ENCODE measurements at regions not wholly inside any gene's neighbourhood (a gene's known extent, or its start where the extent isn't known, plus 50 kb on each side); places are given as distances from the start of the nearest gene placed in this dataset.
A peak's percentile ranks its signal among the peaks of the same experiment; 100 is the strongest.

DNA sequence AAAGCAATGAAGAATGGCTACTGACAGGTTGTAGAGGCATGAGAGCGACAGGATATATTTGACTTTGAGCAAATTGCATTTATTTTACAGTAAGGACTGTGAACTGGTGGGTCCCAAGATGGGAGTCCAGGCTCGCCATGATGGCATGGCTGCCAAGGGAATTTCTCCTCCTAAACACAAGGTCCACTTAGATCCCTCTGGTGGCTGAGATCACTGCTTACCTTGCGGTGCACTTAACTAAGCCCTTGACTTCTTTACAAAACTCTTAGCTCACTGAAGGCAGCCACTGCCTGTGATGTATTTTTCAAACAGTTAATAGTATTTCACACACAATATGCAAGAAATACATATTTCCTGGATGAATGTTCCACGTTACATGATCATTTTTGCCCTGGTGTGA lies 50.3 kb upstream of the SORBS2 start:
- H3K4me1 Mint-ChIP-seq: peaks cover 0 to 2% (median 0%) of the 10 kb centered on the region in 3 donors
- H3K27me3 Mint-ChIP-seq: peaks cover 9% of the 10 kb centered on the region
- no peak overlapping the region for H3K27ac Mint-ChIP-seq
- H3K9me3 Mint-ChIP-seq: peaks cover 0 to 6% (median 2%) of the 10 kb centered on the region in 3 donors
- no peak overlapping the region for H3K4me3 Mint-ChIP-seq
- H3K36me3 Mint-ChIP-seq: no peaks in the 10 kb centered on the region

DNA sequence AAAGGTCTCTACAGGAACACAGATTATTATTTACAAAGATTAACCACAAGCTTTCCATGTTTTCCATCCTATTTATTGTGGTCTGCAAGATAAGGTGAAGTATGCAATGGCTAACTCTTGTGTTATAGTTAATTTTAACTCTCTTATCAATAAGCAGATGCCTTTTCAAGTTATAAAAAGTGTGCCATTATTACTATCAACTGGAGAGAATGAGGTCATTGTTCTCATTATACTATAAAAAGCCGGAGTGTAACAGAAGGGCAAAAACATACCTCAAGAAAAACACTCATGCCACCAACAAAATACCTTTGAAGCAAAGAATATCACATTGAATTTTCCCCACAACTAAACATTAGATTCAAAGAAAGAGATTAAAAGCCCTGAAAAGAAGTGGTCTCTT lies 52.0 kb upstream of the SORBS2 start:
- no peaks in the 10 kb centered on the region for H3K36me3 Mint-ChIP-seq
- H3K9me3 Mint-ChIP-seq: no peaks in the 10 kb centered on the region
- H3K27me3 Mint-ChIP-seq: peaks cover 9% of the 10 kb centered on the region
- H3K27ac Mint-ChIP-seq: no peak overlapping the region
- H3K4me1 Mint-ChIP-seq: peaks cover 0 to 4% (median 0%) of the 10 kb centered on the region in 3 donors
- H3K4me3 Mint-ChIP-seq: no peak overlapping the region

DNA sequence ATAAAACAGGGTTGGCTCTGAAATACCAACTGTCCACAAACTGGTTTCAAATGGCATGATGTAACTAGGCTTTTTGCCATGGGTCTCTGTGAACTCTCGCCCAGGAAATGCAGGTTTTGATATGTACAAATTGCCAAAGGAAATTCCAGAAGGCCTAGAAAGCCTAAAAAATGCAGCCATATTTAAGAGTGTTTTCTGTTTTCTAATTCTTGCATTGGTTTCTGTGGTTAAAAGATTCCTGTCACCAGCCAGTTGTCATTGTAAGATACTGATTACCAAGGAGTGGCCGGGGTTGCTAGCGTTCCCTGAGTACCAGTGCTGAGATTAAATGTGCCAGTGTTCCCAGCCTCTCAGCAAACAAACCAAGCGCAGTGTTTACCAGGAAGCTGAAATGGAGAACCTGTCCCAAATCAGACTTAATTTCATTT lies 53.9 kb upstream of the SORBS2 start:
- no peaks in the 10 kb centered on the region for H3K9me3 Mint-ChIP-seq
- peaks cover 9% of the 10 kb centered on the region for H3K27me3 Mint-ChIP-seq
- no peaks in the 10 kb centered on the region for H3K36me3 Mint-ChIP-seq

DNA sequence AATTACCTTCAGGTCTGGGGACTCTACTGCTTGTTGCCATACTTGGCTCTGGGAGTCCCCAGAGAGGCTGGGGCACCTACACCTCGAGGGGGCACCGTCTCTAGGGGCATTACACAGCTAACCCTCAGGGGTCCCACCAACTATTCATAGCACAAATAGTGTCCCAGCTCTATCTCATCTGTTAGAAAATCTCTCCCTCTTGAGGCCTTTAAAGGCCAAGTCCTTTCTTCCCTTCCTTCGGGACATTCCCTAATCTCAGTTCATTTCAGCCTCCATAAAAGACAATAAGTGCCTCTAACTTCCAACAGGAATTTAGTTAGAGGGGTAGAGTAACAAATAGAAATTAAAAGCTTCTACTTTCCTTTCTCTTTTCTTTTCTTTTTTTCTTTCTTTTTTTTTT lies 55.8 kb upstream of the SORBS2 start:
- no peaks in the 10 kb centered on the region for H3K9me3 Mint-ChIP-seq
- H3K36me3 Mint-ChIP-seq: no peaks in the 10 kb centered on the region
- no peak overlapping the region for H3K4me3 Mint-ChIP-seq
- peaks cover 0 to 4% (median 0%) of the 10 kb centered on the region in 3 donors for H3K4me1 Mint-ChIP-seq
- H3K27me3 Mint-ChIP-seq: peaks cover 2% of the 10 kb centered on the region
- no peak overlapping the region for H3K27ac Mint-ChIP-seq

More for the DNA sequence above, 53.9 kb upstream of the SORBS2 start:
- Mint-ChIP-seq H3K4me3 (no peak overlapping the region), H3K27ac (no peak overlapping the region), H3K4me1 (peaks cover 0 to 4% (median 0%) of the 10 kb centered on the region in 3 donors)

DNA sequence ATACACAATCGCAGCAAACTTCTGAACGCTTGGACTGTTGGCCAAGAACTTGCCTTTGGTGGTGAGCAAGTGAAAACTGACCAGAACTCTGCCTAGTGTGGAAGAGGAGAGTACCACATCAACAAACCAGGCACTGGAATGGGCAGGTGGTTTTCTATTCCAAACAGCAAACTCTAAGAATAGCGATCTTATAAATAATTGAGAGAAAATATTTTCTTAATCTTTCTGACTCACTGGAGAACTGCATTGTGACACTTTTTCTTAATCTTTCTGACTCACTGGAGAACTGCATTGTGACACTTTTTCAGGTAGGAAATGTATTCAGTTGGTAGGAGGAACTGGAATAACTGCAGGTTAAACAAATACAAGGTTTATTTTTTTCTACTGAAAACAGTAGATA lies 57.0 kb upstream of the SORBS2 start:
- no peaks in the 10 kb centered on the region for H3K9me3 Mint-ChIP-seq
- no peaks in the 10 kb centered on the region for H3K27me3 Mint-ChIP-seq
- H3K4me3 Mint-ChIP-seq: no peak overlapping the region
- H3K4me1 Mint-ChIP-seq: peaks cover 0 to 4% (median 0%) of the 10 kb centered on the region in 3 donors
- H3K27ac Mint-ChIP-seq: no peak overlapping the region
- no peaks in the 10 kb centered on the region for H3K36me3 Mint-ChIP-seq

DNA sequence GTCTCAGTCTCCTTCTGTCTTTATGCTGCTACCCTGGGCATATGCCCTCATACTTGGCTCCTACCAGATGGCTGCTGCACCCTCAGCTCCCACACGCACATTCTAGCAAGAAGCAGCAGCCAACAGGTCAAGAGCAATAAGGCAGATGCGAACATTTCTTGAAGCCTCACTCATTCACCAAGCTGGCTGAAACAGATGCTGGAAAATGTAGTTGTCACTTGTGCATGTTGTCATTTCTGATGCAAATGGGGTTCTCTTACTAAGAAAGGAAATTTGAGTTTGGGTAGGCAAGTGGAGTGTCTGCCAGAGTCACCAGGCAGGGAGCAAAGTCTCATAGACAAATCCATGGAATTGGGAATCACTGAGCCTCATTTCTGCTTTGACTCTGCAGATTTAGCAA lies 57.4 kb upstream of the SORBS2 start:
- Mint-ChIP-seq H3K4me1 (peaks cover 0 to 4% (median 0%) of the 10 kb centered on the region in 3 donors), H3K4me3 (no peak overlapping the region), H3K27me3 (no peaks in the 10 kb centered on the region), H3K27ac (no peak overlapping the region), H3K36me3 (no peaks in the 10 kb centered on the region), H3K9me3 (no peaks in the 10 kb centered on the region)

DNA sequence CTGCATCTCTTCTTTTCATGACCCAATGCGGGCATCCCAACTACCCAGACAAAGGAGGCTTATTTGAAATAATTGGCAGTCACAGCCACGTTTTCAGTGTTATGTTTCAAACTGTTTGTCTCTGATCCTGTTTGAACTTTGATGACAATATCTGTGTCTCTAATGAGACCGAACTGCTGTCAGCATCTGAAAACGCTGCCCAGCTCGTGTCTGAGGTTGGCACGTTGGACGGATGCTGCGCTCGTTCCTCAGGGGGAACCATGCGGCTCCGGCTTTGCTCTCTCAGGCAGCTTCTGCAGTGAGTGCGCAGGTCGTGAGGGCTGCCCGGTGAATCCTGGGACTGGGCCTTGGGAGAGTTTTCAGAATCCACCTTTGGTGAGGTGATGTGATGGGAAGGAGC lies 58.4 kb upstream of the SORBS2 start:
- Mint-ChIP-seq H3K4me3 (no peak overlapping the region), H3K4me1 (peaks cover 0 to 4% (median 0%) of the 10 kb centered on the region in 3 donors), H3K9me3 (no peaks in the 10 kb centered on the region), H3K36me3 (no peaks in the 10 kb centered on the region), H3K27ac (no peak overlapping the region), H3K27me3 (no peaks in the 10 kb centered on the region)

DNA sequence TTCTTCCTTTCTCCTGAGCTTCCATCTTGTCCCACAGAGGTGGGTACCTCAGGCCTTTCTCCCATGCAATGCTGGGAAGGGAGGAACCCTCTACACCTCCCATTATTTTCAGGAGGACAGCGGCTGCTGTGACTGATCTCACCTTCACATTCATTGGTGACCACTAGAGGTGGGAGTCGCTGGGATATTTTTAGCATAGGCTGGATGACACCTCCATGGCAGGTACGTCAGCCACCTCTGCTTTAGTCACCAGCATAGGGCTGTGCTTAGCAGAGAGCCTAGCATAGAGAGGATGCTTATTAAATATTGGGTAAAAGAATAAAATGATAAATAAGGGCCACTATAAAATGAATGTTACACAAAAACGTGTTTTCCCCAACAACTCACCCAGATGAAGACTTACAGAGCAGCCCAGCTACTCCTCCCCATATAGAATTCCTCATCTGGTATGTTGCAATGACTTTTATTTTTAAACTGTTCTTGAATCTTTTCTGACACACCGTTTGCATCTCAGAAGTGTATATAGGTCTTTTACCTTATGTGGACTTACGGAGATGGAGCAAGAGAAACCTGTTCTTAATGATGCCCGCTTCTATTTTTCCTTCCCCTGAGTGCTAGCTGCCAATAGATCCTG lies 60.9 kb upstream of the SORBS2 start:
- Mint-ChIP-seq H3K4me1 (no peaks in the 10 kb centered on the region), H3K27me3 (no peaks in the 10 kb centered on the region), H3K36me3 (no peaks in the 10 kb centered on the region), H3K4me3 (no peak overlapping the region), H3K27ac (no peak overlapping the region), H3K9me3 (no peaks in the 10 kb centered on the region)

DNA sequence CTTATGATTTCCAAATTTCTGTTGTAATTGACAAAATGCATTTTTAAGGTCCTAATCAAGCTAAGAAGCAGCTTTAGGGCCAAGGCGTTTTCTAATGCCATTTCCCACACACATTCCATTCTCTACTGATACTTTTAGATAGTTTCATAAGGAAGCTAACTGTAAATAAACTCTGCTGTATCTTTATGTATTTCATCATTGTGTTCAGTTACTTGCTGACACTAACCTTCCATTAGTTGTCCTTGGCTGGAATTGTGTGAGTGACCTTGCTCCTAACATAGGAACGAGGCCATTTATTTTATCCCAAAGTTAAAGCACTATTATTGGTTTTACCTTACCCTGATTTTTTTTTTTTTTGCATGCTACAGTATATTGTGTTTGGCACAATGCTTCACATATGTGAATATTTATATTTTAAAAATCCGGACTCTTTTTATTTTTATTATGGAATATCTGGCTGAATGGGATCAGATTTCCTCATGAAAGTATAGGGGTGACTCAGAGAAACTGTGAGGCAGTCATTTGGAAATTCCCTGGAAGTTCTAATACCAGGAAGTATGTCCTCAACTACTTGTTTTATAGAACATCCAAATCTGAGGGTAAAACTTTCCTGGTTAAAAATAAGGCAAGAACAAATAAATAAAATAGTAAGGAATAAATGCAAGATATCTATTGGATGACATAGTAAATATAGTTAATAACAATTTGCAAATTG lies 62.7 kb upstream of the SORBS2 start:
- Mint-ChIP-seq H3K27ac (no peak overlapping the region), H3K4me3 (no peak overlapping the region), H3K9me3 (peaks cover 0 to 2% (median 0%) of the 10 kb centered on the region in 3 donors), H3K36me3 (no peaks in the 10 kb centered on the region), H3K27me3 (peaks cover 1% of the 10 kb centered on the region), H3K4me1 (peaks cover 0 to 2% (median 0%) of the 10 kb centered on the region in 3 donors)

DNA sequence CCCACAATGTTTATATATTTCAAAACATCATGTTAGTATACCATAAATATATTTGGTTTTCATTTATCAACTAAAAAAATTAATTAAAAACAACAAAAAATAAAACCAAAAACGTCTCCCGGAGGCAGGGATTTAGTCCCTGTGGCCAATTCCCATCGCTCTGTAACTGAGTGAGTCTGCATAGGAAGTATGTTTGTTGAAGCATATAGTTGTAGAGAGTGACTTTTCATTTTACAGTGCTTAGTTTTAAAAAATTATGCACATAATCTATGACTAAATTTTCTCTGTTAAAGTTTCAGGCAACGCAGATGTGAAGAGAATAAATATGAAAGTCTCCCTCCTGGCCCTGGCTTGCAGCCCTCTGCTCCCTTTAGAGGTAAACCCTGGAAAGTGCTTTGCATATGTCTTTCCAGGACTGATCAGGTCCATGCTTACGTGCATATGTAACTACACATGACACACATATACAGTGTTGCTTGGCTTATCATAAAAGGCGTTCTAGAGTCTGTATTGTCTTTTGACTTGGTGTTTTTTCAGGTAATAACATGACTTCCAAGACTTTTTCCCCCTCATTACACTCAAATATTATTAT lies 63.4 kb upstream of the SORBS2 start:
- peaks cover 4% of the 10 kb centered on the region for H3K27me3 Mint-ChIP-seq
- H3K4me1 Mint-ChIP-seq: peaks cover 0 to 3% (median 0%) of the 10 kb centered on the region in 3 donors
- no peak overlapping the region for H3K4me3 Mint-ChIP-seq
- H3K27ac Mint-ChIP-seq: no peak overlapping the region
- H3K9me3 Mint-ChIP-seq: peaks cover 0 to 2% (median 0%) of the 10 kb centered on the region in 3 donors
- H3K36me3 Mint-ChIP-seq: no peaks in the 10 kb centered on the region

DNA sequence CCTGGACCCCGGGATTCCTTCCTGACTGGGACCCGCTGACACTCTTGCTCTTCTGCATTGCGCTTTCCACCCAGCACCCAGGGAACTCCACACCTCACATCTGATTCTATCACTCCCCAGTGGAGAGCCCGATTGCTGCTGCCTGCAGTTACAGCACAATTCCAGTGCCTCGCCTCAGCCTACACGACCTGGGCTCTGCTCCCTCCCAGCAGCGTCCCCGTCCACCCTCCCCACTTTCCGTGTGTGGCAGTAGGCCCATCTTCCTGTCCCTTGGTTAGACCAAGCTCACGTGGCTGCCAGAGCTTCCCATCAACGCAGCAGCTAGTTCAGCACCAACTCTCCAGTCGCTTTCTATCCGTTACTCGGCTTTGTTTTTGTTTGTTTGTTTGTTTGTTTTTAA lies 66.6 kb upstream of the SORBS2 start:
- peaks cover 4% of the 10 kb centered on the region for H3K27me3 Mint-ChIP-seq
- peaks cover 0 to 3% (median 0%) of the 10 kb centered on the region in 3 donors for H3K4me1 Mint-ChIP-seq
- H3K27ac Mint-ChIP-seq: peak overlapping the region in 1 of 3 donors; percentile 35
- no peaks in the 10 kb centered on the region for H3K36me3 Mint-ChIP-seq
- H3K9me3 Mint-ChIP-seq: peaks cover 0 to 4% (median 3%) of the 10 kb centered on the region in 3 donors
- H3K4me3 Mint-ChIP-seq: no peak overlapping the region

DNA sequence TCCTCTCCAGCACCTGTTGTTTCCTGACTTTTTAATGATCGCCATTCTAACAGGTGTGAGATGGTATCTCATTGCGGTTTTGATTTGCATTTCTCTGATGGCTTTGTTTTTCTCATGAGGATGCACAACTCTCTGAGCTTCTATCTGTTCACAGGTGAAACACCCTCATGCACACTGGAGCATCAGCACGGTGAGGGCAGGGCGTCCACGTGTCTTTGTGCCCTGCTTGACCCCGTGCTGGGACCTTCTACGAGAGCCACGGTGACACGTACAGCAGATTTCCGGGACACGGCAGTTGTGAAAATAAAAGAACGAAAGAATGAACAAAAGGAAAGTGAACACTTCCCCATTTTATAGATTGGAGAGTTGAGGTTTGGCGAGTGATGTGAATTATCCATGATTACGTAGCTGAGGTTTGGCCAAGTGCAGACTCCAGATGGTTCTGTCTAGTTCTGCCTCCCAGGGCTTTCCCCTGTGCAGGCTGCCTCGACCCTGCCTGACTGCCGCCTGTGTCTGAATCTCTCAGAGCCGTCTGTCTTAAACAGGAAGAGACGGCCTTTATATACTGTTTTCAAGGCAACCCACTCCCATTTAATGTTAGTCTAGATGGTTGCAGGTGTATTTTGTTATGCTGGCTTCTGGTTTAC lies 67.8 kb upstream of the SORBS2 start:
- no peaks in the 10 kb centered on the region for H3K36me3 Mint-ChIP-seq
- peaks cover 4% of the 10 kb centered on the region for H3K27me3 Mint-ChIP-seq
- H3K27ac Mint-ChIP-seq: peak overlapping the region in 2 of 3 donors; percentile 15 to 29
- H3K9me3 Mint-ChIP-seq: peaks cover 0 to 4% (median 3%) of the 10 kb centered on the region in 3 donors
- peaks cover 0 to 3% (median 0%) of the 10 kb centered on the region in 3 donors for H3K4me1 Mint-ChIP-seq
- H3K4me3 Mint-ChIP-seq: peak overlapping the region in 1 of 4 donors; percentile 1

DNA sequence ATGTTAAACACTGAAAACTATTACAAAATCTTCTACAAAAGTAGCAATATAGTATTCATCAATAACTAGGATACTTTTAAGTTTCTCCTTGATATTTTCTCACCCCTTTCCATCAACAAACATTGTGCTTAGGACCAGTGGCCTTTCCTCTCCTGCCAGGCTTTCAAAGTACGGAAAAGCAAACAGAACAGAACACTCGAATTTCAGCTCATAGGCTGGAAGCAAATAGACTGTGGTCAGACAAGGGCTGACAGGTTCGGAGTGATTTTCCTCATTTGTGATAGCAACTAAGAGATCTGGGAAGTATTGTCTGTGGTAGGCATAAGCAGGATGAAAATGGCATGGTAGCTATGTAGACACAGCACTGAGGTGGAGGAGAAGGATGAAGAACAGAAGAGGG lies 68.6 kb upstream of the SORBS2 start:
- Mint-ChIP-seq H3K36me3 (no peaks in the 10 kb centered on the region), H3K27ac (no peak overlapping the region), H3K4me3 (no peak overlapping the region), H3K27me3 (peaks cover 7% of the 10 kb centered on the region), H3K9me3 (peaks cover 0 to 4% (median 3%) of the 10 kb centered on the region in 3 donors), H3K4me1 (peaks cover 0 to 3% (median 0%) of the 10 kb centered on the region in 3 donors)

DNA sequence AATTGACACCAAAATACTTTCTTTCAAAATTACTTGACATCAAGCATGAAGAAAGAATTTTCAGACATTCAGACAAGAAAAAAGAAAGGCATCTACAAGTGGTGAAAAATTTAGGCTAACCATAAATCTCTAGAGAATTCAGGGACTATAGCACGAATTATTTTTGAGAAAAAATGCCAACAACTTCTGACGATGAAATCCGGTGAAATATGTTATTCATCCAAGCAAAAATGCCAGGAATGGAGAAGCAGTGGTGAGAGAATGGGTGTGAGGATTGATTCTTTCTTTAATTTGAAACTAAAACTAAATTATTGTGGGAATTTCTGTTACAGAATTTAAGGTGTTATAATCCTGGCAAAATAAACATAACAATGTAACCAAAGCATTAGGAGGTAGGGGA lies 69.4 kb upstream of the SORBS2 start:
- Mint-ChIP-seq H3K27ac (no peak overlapping the region), H3K9me3 (peaks cover 0 to 4% (median 3%) of the 10 kb centered on the region in 3 donors), H3K27me3 (peaks cover 7% of the 10 kb centered on the region)

DNA sequence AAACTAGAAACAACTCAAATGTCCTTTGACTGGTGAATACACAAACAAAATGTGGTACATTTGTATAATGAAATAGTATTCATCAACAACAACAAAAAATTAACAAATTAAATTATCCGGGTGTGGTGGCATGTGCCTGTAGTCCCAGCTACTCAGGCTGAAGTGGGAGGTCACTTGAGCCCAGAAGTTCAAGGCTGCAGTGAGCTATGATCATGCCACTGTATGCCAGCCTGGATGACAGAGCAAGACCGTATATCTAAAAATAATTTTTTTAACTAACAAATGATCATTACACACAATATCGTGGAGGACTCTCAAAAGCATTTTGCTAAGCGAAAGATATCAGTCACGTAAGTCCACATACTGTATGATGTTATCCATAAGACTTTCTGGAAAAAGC lies 71.6 kb upstream of the SORBS2 start:
- Mint-ChIP-seq H3K27ac (no peak overlapping the region), H3K9me3 (peaks cover 2 to 12% (median 3%) of the 10 kb centered on the region in 3 donors), H3K4me1 (peaks cover 0 to 5% (median 3%) of the 10 kb centered on the region in 3 donors), H3K36me3 (no peaks in the 10 kb centered on the region), H3K27me3 (peaks cover 9% of the 10 kb centered on the region), H3K4me3 (no peak overlapping the region)

More for the DNA sequence above, 69.4 kb upstream of the SORBS2 start:
- Mint-ChIP-seq H3K4me1 (peaks cover 0 to 3% (median 0%) of the 10 kb centered on the region in 3 donors), H3K36me3 (no peaks in the 10 kb centered on the region), H3K4me3 (no peak overlapping the region)

All from IgD-negative memory B cell (primary cell).